ENCODE measurements at regions not wholly inside any gene's neighbourhood (a gene's known extent, or its start where the extent isn't known, plus 50 kb on each side); places are given as distances from the start of the nearest gene placed in this dataset.

GRCh38 chr9:78453450-78453849, 156.5 kb downstream of the PSAT1 start:
- H3K4me1 ChIP-seq (ENCODE audit: control insufficient read depth in 1 of 2, insufficient read depth in 2 of 2, low read length in 2 of 2), result no peaks in the 10 kb centered on the region
- H3K4me3 Mint-ChIP-seq, result no peak overlapping the region
- H3K36me3 ChIP-seq (replicated peaks in 1 of 2; ENCODE audit: control insufficient read depth in 1 of 2, insufficient read depth in 2 of 2, low read length in 2 of 2), result no peaks in the 10 kb centered on the region
- H3K27me3 Mint-ChIP-seq (ENCODE audit: low read depth in 3 of 3), result peaks cover 0 to 3% (median 2%) of the 10 kb centered on the region in 3 donors
- H3K27ac Mint-ChIP-seq, result no peak overlapping the region
- H3K9ac ChIP-seq (ENCODE audit: insufficient read depth, low read length, poor library complexity, severe bottlenecking), result no peak overlapping the region
- no peaks in the 10 kb centered on the region for H3K27me3 ChIP-seq (ENCODE audit: control insufficient read depth in 2 of 2, insufficient read depth in 2 of 2, low read length in 2 of 2)
- peaks cover 0 to 2% (median 1%) of the 10 kb centered on the region in 7 donors for H3K9me3 Mint-ChIP-seq
- H3K9me3 ChIP-seq (replicated peaks in 1 of 2; ENCODE audit: control insufficient read depth in 1 of 2, insufficient read depth in 1 of 2, low read length in 2 of 2), result no peaks in the 10 kb centered on the region
- H3K4me2 ChIP-seq (replicated peaks; ENCODE audit: extremely low read depth, low read length, poor library complexity, severe bottlenecking), result no peak overlapping the region
- no peaks in the 10 kb centered on the region for H3K4me1 Mint-ChIP-seq
- no peak overlapping the region for H3K27ac ChIP-seq (ENCODE audit: low read depth in 1 of 2, low read length in 2 of 2)
- TF ChIP-seq, protein P1, sequence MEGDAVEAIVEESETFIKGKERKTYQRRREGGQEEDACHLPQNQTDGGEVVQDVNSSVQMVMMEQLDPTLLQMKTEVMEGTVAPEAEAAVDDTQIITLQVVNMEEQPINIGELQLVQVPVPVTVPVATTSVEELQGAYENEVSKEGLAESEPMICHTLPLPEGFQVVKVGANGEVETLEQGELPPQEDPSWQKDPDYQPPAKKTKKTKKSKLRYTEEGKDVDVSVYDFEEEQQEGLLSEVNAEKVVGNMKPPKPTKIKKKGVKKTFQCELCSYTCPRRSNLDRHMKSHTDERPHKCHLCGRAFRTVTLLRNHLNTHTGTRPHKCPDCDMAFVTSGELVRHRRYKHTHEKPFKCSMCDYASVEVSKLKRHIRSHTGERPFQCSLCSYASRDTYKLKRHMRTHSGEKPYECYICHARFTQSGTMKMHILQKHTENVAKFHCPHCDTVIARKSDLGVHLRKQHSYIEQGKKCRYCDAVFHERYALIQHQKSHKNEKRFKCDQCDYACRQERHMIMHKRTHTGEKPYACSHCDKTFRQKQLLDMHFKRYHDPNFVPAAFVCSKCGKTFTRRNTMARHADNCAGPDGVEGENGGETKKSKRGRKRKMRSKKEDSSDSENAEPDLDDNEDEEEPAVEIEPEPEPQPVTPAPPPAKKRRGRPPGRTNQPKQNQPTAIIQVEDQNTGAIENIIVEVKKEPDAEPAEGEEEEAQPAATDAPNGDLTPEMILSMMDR (IDR thresholded peaks at IDR 0.05), result no peak
- DNase-seq, result no peak
- no peaks in the 10 kb centered on the region for H3K36me3 Mint-ChIP-seq
- intact Hi-C loops (cut with micrococcal nuclease), result no loop called here
- 94% methylated on average over 6 of the region's 7 CpGs for WGBS (ENCODE audit: insufficient coverage)
- H4K20me1 ChIP-seq (ENCODE audit: insufficient read depth, low read length), result no peaks in the 10 kb centered on the region
- no peak overlapping the region for H3K4me3 ChIP-seq (replicated peaks in 1 of 3; ENCODE audit: low read depth in 2 of 3, low read length in 3 of 3)
- no peaks in the 10 kb centered on the region for H3K79me2 ChIP-seq (ENCODE audit: insufficient read depth, low read length)
- H2AFZ ChIP-seq (ENCODE audit: insufficient read depth, low read depth, low read length, poor library complexity, severe bottlenecking), result no peak overlapping the region

DNA sequence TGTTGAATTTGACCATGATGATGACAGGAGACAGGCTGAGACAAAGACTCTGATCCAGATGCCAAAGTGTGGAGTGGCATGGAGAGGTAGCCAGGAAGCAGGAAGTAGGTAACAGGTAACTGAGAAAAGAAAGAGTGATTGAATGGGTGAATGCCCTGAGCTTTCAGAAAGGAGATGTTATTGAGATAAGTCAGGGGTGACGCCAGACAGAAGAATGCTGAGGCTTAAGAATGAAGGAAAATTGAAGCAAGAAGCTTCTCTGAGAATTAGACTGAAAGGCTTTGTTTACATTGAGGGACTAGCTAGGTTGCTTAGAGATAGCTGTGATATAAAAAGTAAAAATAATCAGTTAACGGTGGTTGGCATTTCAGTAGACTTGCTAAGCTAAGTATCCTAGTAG, 165.7 kb downstream of the PSAT1 start:
- H3K4me2 ChIP-seq (replicated peaks; ENCODE audit: extremely low read depth, low read length, poor library complexity, severe bottlenecking), result no peak overlapping the region
- H4K20me1 ChIP-seq (ENCODE audit: insufficient read depth, low read length), result no peaks in the 10 kb centered on the region
- intact Hi-C loops (cut with micrococcal nuclease), result no loop called here
- H3K9me3 ChIP-seq (replicated peaks in 1 of 2; ENCODE audit: control insufficient read depth in 1 of 2, insufficient read depth in 1 of 2, low read length in 2 of 2), result no peaks in the 10 kb centered on the region
- H3K4me1 ChIP-seq (ENCODE audit: control insufficient read depth in 1 of 2, insufficient read depth in 2 of 2, low read length in 2 of 2), result no peaks in the 10 kb centered on the region
- H3K9ac ChIP-seq (ENCODE audit: insufficient read depth, low read length, poor library complexity, severe bottlenecking), result no peak overlapping the region
- WGBS (ENCODE audit: insufficient coverage), result 100% methylated on average over 1 of the region's 2 CpGs
- no peaks in the 10 kb centered on the region for H3K36me3 ChIP-seq (replicated peaks in 1 of 2; ENCODE audit: control insufficient read depth in 1 of 2, insufficient read depth in 2 of 2, low read length in 2 of 2)
- Mint-ChIP-seq H3K36me3 (no peaks in the 10 kb centered on the region), H3K27ac (no peak overlapping the region), H3K4me3 (no peak overlapping the region), H3K27me3 (ENCODE audit: low read depth in 3 of 3) (peaks cover 0 to under 1% (median 0%) of the 10 kb centered on the region in 3 donors), H3K4me1 (no peaks in the 10 kb centered on the region), H3K9me3 (peaks cover 3 to 11% (median 5%) of the 10 kb centered on the region in 7 donors)
- no peaks in the 10 kb centered on the region for H3K79me2 ChIP-seq (ENCODE audit: insufficient read depth, low read length)
- H3K27me3 ChIP-seq (ENCODE audit: control insufficient read depth in 2 of 2, insufficient read depth in 2 of 2, low read length in 2 of 2), result no peaks in the 10 kb centered on the region
- H3K27ac ChIP-seq (ENCODE audit: low read depth in 1 of 2, low read length in 2 of 2), result no peak overlapping the region
- DNase-seq, result no peak
- H2AFZ ChIP-seq (ENCODE audit: insufficient read depth, low read depth, low read length, poor library complexity, severe bottlenecking), result no peak overlapping the region
- TF ChIP-seq, protein P1 (IDR thresholded peaks at IDR 0.05), result no peak
- no peak overlapping the region for H3K4me3 ChIP-seq (replicated peaks in 1 of 3; ENCODE audit: low read depth in 2 of 3, low read length in 3 of 3)

Measured in CD14-positive monocyte (primary cell).